RKO (cell line): ENCODE measurements at regions not wholly inside any gene's neighbourhood (a gene's known extent, or its start where the extent isn't known, plus 50 kb on each side); places are given as distances from the start of the nearest gene placed in this dataset.
"Not testable (repeated sequence)": the region's sequence is repeated elsewhere in the genome, so short reads cannot be mapped to it uniquely, and the experiment has no call there.

Experiments used
- DNase-seq: peaks from one replicate; pipeline ENCODE4 v3.0.0-alpha.2; 2016; ENCODE audit warnings: low spot score

DNA sequence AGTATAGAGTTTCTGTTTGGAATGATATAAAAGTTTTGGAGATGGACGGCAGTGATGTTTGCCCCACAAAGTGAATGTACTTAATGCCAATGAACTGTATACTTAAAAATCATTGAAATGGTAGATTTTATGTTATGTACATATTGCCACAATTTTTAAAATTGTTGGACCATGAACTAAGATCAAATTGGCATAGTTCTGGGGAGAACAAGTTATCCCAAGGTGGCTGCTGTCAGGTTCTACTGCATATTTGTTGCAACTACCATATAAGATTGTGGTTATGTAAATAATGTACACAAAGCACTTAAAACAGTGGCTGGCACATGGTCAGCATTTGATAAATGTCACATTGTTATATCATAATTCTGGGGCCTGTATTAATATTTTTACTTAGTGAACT, 466.4 kb downstream of the SIPA1L2 start:
- DNase-seq, result no peak

- DNase-seq, result no peak
These were observed 467.9 kb downstream of the SIPA1L2 start for GRCh38 chr1:232162001-232162400.

DNA sequence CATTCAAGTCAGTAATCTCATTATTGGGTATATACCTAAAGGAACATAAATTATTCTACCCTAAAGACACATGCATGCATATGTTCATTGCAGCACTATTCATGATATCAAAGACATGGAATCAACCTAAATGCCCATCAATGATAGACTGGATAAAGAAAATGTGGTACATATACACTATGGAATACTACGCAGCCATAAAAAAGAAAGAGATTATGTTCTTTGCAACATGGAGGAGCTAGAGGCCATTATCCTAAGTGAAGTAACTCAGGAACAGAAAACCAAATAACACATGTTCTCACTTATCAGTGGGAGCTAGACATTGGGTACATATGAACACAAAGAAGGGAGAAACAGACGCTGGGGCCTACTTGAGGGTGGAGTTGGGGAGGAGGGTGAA, 471.4 kb downstream of the SIPA1L2 start:
- not testable (repeated sequence) for DNase-seq

- not testable (repeated sequence) for DNase-seq
These were observed 473.9 kb downstream of the SIPA1L2 start for GRCh38 chr1:232156070-232156469.

DNA sequence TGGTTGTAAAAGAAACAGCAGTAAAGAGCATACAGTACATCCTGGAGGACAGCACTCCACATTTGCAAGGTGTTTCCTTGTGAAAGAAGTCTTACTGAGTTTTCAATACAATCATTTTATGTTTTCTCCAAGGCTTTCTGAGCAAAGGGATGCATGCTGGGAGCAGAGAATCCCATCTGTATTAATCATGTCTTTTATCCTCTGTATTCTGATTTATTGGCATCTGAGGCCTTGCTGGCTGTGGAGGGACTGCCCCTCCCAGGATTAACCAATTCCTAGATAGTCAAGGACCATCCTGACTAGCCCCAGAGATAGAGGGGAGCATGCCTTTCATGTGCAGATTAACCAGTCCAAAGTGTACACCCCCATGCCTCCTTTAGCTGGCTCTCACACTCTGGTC, 476.3 kb downstream of the SIPA1L2 start:
- DNase-seq, result no peak

- DNase-seq, result no peak
These were observed 479.0 kb downstream of the SIPA1L2 start for GRCh38 chr1:232150770-232151548.

DNA sequence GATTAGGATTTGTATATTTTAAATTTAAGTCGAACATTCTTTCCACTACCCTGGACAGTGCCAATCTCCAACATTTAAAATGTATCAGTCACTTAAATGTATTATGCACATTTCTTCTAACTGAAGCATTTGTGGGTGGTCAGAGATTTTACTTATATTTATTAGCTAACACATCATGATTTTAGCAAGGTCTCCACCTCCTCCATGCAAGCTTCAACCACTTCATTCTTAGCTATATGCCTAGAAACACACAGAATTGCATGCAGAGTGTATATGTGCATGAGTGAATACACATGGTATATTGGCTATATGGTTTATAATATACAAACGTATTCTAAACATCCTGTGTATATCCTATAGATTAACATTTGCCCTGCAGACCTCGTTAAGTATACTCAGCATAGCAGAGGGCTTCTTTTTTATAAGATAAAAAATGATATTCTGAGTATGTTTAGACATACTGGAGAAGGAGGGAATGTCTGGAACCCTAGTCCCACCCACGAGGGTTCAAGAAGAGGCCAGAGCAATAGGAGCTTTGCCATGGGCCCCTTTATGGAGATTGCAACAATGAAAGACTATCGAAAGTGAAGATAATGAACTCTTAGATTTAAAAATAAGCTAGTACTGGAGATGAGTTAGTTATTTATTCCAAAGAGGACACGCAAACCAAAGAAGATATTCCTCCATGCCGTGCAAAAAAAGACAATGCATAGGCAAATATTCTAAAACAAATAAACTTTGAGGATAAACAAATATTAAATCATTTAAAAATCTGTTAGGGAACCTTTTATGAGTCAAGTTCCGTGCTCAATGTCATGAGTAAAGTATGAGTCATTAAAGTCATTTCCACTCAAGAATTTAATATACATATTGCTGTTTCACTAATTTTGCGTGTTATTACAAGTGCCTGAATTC, 480.4 kb downstream of the SIPA1L2 start:
- DNase-seq, result peak; percentile 34

DNA sequence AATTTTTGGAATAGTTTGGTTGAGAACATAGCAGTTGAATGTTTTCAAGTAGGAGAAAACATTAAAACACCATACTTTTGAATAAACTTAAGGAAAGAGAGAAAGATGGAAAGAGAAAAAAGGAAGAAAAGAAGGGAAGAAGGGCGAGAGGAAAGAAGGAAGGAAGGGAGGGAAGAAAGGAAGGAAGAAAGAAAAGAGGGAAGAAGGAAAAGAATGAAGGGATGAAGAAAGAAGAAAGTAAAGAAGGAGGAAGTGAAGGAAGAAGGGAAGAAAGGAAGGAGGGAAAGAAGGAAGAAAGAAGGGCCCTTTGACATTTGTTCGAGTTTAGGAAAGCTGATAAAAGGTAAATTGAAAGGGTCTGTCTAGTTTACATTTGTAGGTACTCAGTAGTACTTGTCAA, 482.7 kb downstream of the SIPA1L2 start:
- no peak for DNase-seq

DNA sequence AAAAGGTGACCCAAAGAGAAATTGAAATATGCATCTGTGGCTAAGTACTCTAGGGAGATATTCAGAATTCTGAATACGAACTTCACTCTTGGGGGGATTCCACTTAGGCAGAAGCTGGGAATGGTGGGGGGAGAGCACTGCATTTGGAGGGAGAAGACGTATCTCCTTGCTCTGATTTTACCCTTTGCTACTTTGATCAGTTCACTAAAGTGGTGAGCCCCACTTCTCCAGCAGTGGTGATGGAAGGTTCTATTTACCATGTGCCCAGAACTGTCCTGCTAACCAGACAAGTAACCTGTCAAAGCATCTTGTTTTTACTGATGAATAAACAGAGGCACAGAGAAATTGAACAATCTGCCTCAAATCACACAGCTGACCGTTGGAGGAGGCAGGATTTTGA, 483.4 kb downstream of the SIPA1L2 start:
- DNase-seq, result no peak

DNA sequence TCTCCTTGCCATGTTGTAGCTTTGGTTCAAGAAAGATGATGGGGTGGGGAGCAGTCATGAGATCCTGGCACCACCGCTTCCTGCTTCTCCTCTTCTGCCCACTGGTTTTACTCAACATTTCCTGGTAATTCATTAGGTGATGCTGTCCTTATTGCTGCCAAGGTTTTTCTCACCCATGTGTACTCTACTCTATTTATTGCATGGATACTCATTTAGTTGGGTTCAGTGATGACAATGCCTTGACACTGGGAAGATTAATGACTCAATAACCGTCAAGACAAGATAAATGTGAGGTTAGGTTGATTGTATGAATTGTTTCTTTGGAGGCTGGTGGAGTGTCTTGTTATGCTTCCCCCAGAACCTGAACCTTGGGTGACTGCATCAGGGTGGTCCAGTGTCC, 484.2 kb downstream of the SIPA1L2 start:
- no peak for DNase-seq

- DNase-seq, result no peak
These were observed 485.2 kb downstream of the SIPA1L2 start for GRCh38 chr1:232144696-232145230.

DNA sequence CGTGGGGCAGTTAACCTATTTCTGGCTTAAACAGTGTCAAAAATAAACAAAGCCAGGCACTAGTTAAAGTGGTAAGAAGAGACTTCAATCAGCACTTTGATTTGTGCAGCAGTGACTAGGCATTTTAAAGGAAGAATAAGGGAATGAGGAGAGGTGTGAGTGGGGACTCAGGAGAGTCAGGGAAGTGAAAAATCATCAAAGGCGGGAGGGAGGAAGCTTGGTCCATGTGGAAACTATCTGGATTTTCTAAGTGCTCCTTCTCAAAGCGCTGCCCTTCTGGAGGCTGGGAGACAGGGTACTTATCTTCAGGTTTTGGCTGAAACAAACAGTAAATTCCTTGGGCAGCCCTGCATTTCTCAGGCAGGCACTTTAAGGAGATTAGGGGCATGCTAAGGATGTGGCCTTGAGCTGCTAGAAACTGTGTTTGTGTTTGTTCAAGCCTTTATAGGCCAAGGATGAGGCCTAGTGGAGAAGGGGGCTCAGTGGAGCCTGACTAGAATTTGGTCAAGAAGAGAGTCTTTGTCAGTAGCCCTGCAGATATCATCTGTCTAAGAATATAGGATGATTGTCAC, 486.5 kb downstream of the SIPA1L2 start:
- no peak for DNase-seq

GRCh38 chr1:232142403-232143314, 487.3 kb downstream of the SIPA1L2 start:
- DNase-seq, result no peak

- not testable (repeated sequence) for DNase-seq
These were observed 488.8 kb downstream of the SIPA1L2 start for GRCh38 chr1:232141167-232141448.

DNA sequence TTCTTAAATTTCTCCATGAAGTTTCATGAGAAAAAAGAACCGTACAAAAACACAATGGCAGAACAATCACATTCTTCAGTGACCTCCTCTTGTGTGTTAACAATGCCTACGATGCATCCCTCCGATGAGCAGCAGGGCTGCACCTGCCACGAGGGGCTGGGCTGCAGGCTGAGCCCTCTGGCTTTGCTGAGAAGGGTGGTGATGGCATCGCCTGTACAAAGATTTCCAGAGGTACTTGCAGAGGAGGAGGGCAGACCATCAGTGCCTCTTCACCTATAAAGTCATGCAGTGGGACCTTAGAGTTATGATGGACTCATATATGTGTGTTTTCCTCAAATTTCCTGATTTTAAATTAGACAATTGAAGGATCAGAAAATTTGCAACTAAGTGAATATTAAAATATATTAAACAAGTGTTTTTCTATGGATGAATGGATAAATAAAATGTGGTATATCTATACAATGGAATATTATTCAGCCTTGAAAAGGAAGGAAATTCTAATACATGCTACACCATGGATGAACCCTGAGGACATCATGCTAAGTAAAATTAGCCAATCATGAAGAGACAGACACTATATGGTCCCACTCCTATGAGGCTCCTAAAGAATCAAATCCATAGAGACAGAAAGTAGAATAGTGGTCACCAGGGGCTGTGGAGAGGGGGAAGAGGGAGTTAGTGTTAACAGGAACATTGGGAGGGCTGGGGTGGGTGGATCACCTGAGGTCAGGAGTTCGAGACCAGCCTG, 489.3 kb downstream of the SIPA1L2 start:
- DNase-seq, result no peak

DNA sequence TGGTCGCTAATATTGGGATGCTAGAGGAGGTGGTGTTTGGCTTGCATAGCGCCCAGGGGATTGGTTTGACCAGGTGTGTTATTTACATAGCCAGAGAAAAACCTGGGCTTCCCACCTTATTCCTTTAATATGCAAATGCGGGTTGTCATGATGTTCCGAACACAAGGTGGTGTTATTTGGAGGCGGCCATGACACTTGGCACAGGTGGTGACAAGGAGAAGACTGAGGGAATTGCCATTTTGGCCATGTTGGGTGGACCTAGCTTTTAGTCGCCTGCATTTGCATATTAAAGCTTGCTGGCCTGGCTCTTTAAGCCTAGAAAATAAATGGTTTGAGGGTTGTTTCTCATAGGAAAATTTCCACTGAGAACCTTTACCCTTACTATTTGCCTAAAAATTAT, 490.5 kb downstream of the SIPA1L2 start:
- DNase-seq, result no peak

- no peak for DNase-seq
These were observed 491.9 kb downstream of the SIPA1L2 start for GRCh38 chr1:232138044-232138443.

DNA sequence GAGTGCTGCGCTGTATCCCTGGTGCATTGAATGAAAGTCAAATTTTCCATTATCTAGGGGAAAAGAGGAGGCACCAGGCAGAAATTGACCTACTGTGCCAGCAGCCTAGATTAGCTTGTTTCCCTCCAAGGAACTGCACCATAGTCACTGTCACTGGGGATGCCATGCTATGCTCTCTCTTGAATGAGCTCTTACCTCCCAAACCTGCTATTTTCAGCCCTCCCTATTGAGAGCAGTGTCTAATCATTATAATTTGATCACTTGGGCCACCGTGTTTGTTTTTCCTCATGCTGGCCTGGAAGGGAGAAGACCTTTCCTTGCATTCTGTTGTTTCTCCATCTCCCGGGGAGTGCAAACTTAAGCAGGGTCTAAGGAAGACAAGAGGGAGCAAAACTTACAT, 492.9 kb downstream of the SIPA1L2 start:
- DNase-seq, result no peak

- no peak for DNase-seq
These were observed 493.8 kb downstream of the SIPA1L2 start for GRCh38 chr1:232136136-232136535.

GRCh38 chr1:232134365-232134764, 495.6 kb downstream of the SIPA1L2 start:
- DNase-seq, result no peak

DNA sequence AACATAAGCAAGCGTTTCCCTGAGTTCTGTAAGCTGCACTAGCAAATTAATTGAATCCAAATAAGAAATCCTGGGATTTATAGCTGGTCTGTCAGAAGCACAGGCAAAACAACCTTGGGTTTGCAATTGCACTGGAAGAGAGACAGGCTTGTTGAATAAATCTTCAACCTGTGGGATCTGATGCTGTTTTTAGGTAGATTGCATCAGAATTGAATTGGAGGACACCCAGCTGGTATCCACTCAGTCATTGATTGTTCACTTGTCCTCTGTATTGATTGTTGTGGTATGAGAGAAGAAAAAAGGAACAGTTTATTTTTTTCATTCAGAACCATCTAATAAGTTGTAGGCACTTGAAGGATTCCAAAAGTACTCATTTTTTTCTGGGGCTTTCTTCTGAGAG, 497.4 kb downstream of the SIPA1L2 start:
- DNase-seq, result no peak
